Osteoblast (primary cell): ENCODE measurements at regions not wholly inside any gene's neighbourhood (a gene's known extent, or its start where the extent isn't known, plus 50 kb on each side); places are given as distances from the start of the nearest gene placed in this dataset.

Source experiments
- DNase-seq: peaks from one replicate; pipeline ENCODE4 v3.0.0; 2011; ENCODE audit warnings: low spot score, mixed read lengths; ENCODE audit not compliant: insufficient read length; ENCODE audit errors: missing footprints
- H2AFZ ChIP-seq: 2 replicates; pipeline ENCODE4 v1.6.0; 2011; ENCODE audit warnings: mild to moderate bottlenecking, low read length
- H3K27ac ChIP-seq: 2 replicates; pipeline ENCODE4 v1.5.1; 2011; ENCODE audit warnings: mild to moderate bottlenecking, low read depth, low read length, moderate library complexity
- H3K27me3 ChIP-seq: 2 replicates; pipeline ENCODE4 v1.6.0; 2012; ENCODE audit warnings: mild to moderate bottlenecking, control low read depth, inconsistent platforms, low read length, moderate library complexity; ENCODE audit not compliant: insufficient read depth
- H3K36me3 ChIP-seq: 2 replicates; pipeline ENCODE4 v1.5.1; 2011; ENCODE audit warnings: mild to moderate bottlenecking, low read length, control low read depth, moderate library complexity; ENCODE audit not compliant: insufficient read depth
- H3K4me1 ChIP-seq: 2 replicates; pipeline ENCODE4 v1.5.1; 2011; ENCODE audit warnings: mild to moderate bottlenecking, low read length, control low read depth, moderate library complexity; ENCODE audit not compliant: insufficient read depth
- H3K4me2 ChIP-seq: 2 replicates; pipeline ENCODE4 v1.6.0; 2011; ENCODE audit warnings: mild to moderate bottlenecking, low read length; ENCODE audit not compliant: insufficient read depth
- H3K4me3 ChIP-seq: fragments of 200-600 bp; sonication (generic); 3 replicates; pipeline ENCODE4 v1.5.1; 2012; ENCODE audit warnings: mild to moderate bottlenecking, low read length, inconsistent platforms; ENCODE audit not compliant: insufficient read depth
- H3K79me2 ChIP-seq: 2 replicates; pipeline ENCODE4 v1.6.0; 2012; ENCODE audit warnings: mild to moderate bottlenecking, low read length, control low read depth, inconsistent platforms; ENCODE audit not compliant: insufficient read depth
- H3K9me3 ChIP-seq: 2 replicates; pipeline ENCODE4 v1.5.1; 2011; ENCODE audit warnings: low read depth, low read length, control low read depth
- H4K20me1 ChIP-seq: 2 replicates; pipeline ENCODE4 v1.6.0; 2012; ENCODE audit warnings: mild to moderate bottlenecking, low read length, control low read depth; ENCODE audit not compliant: insufficient read depth
- TF ChIP-seq, protein P1 (sequence below): IDR thresholded peaks from 2 replicates; pipeline ENCODE4 v1.5.1; 2011; ENCODE audit warnings: mild to moderate bottlenecking, low read depth, low read length, moderate library complexity; ENCODE audit errors: extremely low read depth

GRCh38 chr17:72424505-72425117 lies 303.8 kb downstream of the SOX9 start:
- no peak for DNase-seq
- no peak overlapping the region for H3K4me2 ChIP-seq
- H3K9me3 ChIP-seq = no peaks in the 10 kb centered on the region
- H3K27me3 ChIP-seq = no peaks in the 10 kb centered on the region
- peaks cover 6% of the 10 kb centered on the region for H4K20me1 ChIP-seq
- H3K4me1 ChIP-seq = peaks cover 39% of the 10 kb centered on the region
- no peak overlapping the region for H3K4me3 ChIP-seq
- TF ChIP-seq, protein P1, sequence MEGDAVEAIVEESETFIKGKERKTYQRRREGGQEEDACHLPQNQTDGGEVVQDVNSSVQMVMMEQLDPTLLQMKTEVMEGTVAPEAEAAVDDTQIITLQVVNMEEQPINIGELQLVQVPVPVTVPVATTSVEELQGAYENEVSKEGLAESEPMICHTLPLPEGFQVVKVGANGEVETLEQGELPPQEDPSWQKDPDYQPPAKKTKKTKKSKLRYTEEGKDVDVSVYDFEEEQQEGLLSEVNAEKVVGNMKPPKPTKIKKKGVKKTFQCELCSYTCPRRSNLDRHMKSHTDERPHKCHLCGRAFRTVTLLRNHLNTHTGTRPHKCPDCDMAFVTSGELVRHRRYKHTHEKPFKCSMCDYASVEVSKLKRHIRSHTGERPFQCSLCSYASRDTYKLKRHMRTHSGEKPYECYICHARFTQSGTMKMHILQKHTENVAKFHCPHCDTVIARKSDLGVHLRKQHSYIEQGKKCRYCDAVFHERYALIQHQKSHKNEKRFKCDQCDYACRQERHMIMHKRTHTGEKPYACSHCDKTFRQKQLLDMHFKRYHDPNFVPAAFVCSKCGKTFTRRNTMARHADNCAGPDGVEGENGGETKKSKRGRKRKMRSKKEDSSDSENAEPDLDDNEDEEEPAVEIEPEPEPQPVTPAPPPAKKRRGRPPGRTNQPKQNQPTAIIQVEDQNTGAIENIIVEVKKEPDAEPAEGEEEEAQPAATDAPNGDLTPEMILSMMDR = no peak
- H3K79me2 ChIP-seq = no peaks in the 10 kb centered on the region
- no peaks in the 10 kb centered on the region for H3K36me3 ChIP-seq
- no peak overlapping the region for H2AFZ ChIP-seq
- H3K27ac ChIP-seq = no peak overlapping the region

DNA sequence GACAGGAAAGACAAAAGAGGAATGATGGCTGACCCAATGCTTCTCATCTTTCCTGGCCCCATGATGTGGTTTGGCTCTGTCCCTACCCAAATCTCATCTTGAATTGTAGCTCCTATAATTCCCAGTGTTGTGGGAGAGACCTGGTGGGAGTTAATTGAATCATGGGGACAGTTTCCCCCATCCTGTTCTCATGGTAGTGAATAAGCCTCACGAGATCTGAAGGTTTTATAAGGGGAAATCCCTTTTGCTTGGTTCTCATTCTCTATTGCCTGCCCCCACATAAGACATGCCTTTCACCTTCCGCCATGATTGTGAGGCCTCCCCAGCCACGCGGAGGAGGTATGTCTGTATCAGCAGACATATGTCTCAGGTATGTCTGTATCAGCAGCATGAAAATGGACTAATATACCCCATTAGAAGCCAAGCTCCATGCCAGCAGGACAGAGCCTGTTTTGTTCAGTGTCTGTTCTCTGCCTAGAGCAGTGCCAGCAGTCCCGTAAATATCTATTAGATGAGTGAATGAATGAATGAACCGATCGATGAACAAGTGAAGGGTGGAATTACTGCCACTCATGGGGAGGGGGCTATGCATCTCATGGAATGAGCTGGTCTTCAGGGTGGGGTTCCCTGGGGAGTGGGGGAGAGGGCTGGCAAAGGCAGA lies 304.4 kb downstream of the SOX9 start:
- TF ChIP-seq, protein P1 = no peak
- Histone ChIP-seq H3K4me2 (no peak overlapping the region), H3K79me2 (no peaks in the 10 kb centered on the region), H3K9me3 (no peaks in the 10 kb centered on the region), H3K36me3 (no peaks in the 10 kb centered on the region), H4K20me1 (peaks cover 6% of the 10 kb centered on the region), H2AFZ (no peak overlapping the region), H3K4me3 (no peak overlapping the region), H3K27me3 (no peaks in the 10 kb centered on the region), H3K27ac (no peak overlapping the region), H3K4me1 (peaks cover 33% of the 10 kb centered on the region)
- no peak for DNase-seq

GRCh38 chr17:72425794-72426168 lies 305.0 kb downstream of the SOX9 start:
- DNase-seq = no peak
- no peaks in the 10 kb centered on the region for H3K27me3 ChIP-seq
- H3K27ac ChIP-seq = no peak overlapping the region
- TF ChIP-seq, protein P1 = no peak
- H4K20me1 ChIP-seq = peaks cover 6% of the 10 kb centered on the region
- H3K4me2 ChIP-seq = no peak overlapping the region
- no peak overlapping the region for H2AFZ ChIP-seq
- no peaks in the 10 kb centered on the region for H3K9me3 ChIP-seq
- peaks cover 31% of the 10 kb centered on the region for H3K4me1 ChIP-seq
- H3K36me3 ChIP-seq = no peaks in the 10 kb centered on the region
- H3K4me3 ChIP-seq = no peak overlapping the region
- no peaks in the 10 kb centered on the region for H3K79me2 ChIP-seq

DNA sequence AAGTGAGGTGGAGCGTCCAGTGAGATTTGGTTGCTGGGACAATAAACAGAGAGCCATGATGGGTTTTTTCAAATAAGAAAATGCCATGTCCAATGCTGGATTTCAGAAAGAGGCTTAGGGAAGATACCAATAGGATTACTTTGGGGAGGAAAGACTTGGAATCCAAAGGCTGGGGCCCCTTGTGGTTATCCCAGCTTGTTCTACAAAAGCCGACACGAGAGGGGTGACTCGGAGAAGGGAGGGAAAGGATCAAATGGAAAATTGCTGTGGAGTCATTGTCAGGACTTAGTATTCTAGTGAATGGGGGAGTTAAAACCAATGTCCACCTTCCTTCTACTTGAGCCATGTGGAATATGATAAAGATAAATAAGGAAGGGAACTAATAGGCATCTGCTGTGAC lies 305.5 kb downstream of the SOX9 start:
- Histone ChIP-seq H3K4me2 (no peak overlapping the region), H3K27ac (no peak overlapping the region), H2AFZ (no peak overlapping the region), H3K9me3 (no peaks in the 10 kb centered on the region), H3K36me3 (no peaks in the 10 kb centered on the region), H3K4me1 (peaks cover 26% of the 10 kb centered on the region), H3K79me2 (no peaks in the 10 kb centered on the region), H3K27me3 (no peaks in the 10 kb centered on the region), H4K20me1 (peaks cover 6% of the 10 kb centered on the region), H3K4me3 (no peak overlapping the region)
- TF ChIP-seq, protein P1 = no peak
- DNase-seq = no peak
